NCI-H146 (cell line): ENCODE measurements at regions not wholly inside any gene's neighbourhood (a gene's known extent, or its start where the extent isn't known, plus 50 kb on each side); places are given as distances from the start of the nearest gene placed in this dataset.

Experiments
- DNase-seq: peaks from one replicate; lab custom pipeline; 2025; lab: John Stamatoyannopoulos, UW

DNA sequence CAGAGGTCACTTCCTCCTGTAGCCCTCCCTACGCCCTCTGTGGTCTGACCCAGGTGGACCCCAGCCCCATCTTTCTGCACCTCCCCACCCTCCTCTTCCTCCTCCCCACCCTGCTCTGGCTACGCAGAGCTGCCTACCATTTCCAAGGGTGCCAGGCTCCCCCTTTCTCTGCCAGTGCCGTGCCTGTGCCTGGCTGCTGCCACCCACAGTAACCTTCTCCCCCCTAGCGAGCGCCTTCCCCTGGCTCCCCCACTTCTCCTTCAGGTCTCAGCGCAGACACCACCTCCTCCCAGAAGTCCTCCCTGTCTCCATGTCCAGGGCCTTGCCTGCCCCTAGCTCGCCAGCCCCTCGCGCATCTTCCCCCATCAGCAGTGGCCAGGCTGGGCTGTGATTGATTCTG lies 471.5 kb downstream of the PTPRU start:
- no peak for DNase-seq

DNA sequence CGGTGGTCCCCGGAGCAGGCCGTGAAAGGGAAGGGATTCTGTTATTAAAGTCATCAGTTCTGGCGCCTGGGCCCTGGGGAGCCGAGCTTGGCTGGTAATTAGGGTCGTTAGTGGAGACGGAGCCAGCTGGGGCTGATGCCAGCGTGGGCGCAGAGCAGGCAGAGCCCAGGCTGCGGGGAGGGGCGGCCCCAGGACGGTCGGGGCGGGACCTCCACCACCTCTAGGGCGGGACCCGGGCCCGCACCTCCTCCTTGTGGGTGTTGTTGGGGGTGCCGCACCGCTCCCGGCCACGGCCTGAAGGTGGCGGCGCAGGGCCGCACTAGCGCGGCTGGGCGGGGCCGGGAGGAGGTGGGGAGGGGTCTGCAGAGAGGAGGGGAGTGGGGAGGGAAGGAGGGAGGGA lies 470.6 kb downstream of the PTPRU start:
- DNase-seq, result peak; percentile 33

DNA sequence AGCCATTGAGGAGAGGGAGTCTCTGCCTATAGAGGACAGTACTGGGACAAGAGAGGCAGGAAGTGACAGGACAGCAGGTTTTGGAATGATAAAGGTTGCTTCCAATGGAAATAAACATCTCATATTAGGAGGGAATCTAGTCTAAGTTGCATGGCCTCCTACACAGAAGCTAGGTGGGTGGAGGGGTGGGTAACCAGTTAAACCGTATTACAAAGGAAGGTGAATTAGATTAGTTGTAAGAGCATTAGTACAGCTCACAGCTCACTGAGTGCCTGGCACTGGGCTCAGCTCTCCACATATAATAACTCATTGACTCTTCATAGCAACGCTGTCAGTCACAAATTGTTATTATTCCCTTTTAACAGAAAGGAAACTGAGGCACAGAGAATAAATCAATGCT lies 468.1 kb downstream of the PTPRU start:
- no peak for DNase-seq

DNA sequence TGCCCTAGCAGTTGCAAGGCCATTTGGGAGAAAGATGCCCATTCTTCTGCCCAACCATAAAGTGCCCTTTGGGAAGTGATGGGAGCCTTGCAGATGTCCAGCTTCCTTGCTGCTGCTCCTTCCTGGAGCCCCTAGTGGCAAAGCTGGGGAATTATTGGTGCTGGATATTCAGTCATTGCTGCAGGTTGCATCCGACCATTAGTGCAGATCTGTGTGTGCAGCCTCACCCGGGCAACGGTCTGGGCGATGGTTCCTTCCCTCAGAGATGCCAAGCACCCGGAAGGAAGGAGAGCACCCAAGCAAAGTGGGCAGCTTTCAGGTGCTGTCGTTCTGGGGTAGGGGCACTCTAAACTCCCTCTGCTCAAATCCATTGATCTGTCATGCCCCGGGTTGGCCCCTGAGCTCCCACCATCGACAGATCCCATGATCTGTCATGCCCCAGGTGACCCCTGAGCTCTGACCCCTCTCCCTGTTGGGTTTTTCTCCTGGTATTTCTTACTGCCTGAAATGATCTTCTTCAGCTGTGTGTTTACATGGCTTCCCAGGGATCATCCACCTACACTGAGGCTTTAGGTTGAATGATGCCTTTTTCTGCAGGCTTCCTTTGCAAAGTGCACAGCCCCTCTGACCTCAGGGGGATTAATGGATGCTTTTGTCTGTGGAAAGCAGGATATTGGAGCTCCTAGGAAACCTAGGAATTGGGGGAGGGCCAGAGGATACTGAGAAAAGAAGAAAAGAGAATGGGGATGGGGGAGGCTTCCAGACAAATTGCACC lies 467.5 kb downstream of the PTPRU start:
- peak; percentile 1 for DNase-seq

DNA sequence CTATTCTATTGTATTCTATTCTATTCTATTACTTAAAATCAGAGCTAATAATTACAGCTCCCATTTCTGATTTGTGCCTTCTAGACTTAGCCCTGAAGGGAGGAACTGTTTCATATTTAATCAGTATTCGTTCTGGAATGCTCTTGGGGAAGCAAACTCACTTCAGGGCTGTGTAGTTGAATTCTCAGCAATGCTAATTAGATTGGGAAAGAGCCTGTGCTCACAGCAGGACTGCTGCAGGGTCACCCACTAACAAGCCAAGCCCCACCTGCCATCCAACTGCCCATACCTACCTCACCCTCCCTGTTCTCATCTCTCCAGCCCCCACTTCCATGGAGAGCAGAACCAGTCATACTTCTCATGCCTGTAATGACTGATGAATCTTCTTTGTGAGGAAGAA lies 464.2 kb downstream of the PTPRU start:
- DNase-seq, result no peak

DNA sequence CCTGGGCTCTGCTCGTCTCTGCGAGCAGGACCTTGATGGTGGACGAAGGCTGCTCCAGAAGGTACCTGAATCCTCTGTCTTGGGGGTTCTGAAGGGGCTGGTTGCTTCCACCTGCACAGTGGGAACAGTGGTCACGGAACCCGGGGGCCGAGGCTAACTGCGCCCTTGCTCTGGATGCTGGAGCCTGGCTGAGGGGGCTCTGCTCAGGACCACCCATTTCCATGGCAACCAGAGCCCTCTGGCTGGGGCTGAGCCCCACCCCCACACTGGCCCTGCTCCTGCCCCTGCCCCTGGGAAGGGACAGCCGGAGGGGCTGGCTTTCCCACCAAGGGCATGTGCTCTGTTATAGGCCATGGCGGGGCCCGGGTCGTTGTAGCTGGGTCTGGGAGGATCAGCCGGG lies 462.3 kb downstream of the PTPRU start:
- DNase-seq, result no peak

DNA sequence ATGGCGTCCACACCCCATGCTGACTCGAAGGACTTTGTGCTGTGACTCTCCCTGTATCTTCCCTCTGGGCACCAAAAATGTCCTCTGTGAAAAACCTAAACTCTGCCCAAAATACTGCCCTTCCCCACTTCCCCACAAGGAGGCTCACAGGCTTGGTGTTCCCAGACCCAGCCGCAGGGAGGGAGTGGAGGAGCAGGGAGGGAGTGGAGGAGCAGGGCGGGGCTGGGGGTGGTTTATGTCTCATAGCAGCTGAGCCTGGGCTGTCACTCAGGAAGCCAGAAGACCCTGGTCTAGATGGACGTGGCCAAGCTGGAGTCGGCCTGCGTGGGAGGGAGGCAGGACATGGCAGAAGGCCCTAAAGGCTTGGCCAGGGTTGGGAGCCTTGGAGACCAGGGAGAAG lies 461.7 kb downstream of the PTPRU start:
- DNase-seq, result no peak

DNA sequence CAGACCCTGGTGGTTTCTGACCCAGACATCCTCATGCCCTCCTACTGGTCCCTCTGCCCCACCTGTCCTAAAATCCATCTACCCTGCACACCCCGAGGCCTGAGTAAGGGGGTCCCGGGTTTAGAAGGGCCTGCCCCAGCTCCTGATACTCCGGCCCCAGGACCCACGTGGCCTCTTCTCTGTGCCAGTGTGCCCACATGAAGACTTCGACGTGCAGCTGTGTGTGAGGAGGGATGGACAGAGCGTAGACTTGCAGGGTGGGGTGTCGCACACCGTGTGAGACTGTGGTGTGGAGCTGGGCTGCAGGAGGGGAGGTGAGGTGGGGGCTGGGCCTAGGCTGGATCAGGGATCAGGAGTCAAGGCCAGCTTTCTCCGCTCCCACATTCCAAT lies 461.1 kb downstream of the PTPRU start:
- DNase-seq, result no peak

DNA sequence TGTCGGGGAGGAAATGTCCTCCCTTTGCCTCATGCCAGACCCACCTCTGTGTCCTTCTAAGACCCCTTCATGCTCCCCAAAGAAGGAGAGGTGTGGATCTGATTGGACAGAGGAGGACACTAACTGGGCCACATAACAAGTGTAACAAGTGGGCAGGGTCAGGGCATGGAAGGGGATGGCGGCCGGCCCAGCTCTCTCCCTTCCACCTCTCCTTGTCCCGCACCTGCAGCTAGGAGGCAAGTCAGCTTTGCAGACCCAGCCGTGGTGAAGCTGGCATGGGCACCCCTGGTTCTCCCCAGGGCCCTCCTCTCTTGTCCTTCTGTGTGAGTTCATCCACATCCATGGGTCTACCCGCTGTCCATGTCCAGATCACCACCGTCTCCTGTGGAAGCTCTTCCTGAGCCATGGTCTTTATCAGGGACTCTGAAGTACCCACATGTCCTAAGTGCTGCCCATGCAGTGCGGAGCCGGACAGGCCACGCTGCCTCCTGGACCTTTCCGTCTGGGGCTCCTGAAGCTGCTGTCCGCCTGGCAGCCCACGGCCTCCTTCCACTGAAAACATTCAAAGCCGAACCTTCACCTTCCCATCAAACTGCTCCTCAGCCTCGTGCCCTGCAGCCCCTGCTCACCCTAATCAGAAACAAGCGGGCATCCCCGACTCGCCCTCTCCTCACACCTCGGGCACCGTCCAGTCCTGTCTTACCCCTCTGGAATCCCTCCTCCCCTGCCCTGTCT lies 460.5 kb downstream of the PTPRU start:
- DNase-seq, result no peak

DNA sequence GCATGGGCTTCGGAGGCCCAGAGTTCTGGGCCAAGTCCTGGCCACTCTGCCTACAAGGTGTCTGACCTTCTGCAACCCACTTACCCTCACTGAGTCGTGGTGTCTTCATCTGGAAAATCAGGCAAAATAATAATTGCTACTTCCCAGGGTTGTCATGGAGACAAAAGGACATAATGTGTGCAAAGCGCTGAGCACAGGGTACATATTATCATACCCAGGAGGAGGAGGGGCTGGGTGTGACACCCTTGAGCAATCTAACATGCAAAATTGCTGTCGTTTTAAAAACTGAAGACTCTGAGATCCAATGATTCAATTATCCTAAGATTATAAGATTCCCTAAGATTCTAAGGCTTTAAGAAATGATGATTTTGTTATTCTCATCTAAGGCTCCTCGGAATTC lies 459.5 kb downstream of the PTPRU start:
- no peak for DNase-seq

DNA sequence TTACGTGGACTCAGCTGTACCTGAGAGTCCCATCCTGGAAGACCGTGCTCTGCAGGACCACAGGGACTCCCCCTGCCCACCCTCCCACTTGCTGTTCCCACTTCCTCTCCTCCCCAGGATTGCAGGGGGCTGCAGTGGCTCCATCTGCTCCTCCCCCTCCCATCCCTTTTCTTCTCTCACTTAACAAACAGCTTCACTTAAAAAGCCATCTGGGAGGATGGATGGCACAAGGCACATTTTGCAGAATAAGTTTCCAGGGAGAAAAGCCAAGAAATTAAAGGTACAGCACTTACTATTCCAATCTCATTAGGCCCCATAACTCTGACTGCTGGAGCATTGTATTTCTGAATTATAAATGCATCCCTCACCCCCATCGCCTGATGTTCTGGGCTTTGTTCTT lies 458.7 kb downstream of the PTPRU start:
- no peak for DNase-seq

DNA sequence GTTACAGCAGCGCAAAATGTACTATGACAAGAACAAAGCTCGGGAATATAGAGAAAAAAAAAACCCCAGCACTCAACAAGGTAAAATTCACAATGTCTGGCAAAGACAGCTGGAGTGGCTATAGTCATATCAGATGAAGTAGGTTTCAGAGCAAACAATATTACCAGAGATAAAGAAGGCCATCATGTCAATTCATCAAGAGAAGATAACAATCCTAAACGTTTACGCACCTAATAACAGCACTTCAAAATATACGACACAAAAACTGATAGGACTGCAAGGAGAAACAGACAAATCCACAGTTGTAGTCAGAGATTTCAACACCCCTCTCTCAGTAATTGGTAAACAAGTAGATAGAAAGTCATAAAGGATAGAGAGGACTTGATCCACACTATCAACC lies 455.2 kb downstream of the PTPRU start:
- DNase-seq, result no peak

DNA sequence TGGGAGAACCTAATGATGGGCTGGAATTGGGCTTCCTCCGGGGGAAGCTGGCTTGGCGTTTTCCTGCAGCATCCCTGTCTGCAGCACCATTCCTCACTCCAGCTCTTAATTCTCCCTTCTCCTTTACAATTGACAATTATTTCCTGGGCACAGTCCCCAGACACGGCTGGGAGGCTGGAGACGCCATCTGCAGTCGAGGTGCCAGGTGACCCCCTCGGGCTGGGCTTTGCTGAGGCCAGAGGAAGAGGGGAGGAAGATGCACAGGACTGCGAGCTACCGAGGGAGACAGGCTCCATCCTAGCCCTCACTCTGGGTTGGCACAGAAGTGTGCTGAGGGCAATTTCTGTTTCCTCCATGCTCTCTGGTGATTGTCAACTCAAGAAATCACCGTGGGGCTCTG lies 453.8 kb downstream of the PTPRU start:
- no peak for DNase-seq

DNA sequence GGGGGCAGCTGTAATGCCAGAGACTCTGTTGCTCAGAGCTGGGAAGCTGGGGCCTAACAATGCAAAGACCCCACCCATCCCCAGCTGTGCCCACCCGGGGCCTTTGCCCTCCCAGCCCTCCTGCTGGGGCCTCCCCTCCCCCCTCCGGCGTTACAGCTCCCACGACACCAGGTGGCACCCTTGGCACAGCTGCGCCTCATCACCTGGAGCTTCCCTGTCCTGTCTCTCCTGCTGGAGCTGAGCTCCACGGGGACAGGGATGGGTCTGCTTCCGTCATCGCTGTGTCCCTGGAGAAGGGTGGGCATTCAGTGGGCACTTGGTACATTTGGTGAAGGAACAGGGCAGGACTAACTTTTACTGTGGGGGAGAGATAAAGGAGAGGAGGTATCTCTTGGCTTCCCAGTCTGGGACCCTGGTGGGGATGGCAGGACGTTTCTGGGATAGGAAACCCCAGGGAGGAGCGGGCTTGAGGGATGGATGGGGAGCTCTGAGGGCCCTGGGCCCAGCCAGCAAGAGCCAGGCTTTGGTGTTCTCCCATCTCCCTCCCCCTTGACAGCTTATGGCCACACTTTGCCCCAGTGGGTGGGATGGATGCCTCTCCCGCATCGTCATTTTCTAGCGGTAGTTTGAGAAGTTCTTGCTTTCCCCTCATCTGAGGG lies 453.2 kb downstream of the PTPRU start:
- no peak for DNase-seq

DNA sequence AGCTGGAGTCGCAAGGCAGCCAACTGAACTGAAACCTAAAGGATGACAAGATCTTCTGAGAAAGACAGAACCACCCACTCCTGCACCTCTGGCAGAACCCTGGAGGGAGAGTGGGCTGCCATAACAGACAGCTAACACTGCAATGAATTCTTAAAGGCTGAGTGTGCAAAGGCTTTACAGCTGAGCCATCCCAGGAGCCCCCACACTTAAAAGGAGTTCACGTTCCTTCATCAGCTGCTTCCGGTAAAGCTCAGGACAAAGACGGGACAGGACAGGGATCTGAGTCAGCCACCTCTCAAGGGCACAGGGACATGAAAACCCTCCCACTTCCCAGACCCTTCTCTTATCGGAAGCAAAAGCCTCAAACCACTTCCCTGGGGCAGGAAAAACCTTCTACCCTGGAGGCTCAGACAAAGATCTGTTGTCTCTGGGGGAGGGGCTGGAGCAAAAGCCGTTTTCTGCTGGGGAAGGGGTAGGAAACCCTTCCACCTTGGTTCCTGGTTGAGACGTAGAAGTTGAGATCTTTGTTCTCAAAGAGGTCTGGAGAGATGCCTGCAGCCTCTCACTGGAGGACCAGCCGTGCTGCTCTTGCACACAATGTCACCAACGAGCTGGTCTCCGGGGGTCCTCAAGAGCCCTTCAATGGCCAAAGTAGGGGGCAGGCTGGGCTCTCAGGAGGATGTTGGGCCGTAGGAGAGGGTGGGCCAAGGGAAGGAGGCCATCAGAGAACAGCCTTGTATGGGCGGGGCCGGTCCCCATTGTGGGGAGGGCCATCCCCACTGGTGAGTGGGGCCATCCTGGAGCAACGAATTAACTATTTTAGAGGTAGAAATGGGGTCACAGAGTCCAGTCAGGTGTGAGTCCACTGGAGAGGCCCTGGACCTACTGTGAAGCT lies 452.4 kb downstream of the PTPRU start:
- DNase-seq, result no peak

DNA sequence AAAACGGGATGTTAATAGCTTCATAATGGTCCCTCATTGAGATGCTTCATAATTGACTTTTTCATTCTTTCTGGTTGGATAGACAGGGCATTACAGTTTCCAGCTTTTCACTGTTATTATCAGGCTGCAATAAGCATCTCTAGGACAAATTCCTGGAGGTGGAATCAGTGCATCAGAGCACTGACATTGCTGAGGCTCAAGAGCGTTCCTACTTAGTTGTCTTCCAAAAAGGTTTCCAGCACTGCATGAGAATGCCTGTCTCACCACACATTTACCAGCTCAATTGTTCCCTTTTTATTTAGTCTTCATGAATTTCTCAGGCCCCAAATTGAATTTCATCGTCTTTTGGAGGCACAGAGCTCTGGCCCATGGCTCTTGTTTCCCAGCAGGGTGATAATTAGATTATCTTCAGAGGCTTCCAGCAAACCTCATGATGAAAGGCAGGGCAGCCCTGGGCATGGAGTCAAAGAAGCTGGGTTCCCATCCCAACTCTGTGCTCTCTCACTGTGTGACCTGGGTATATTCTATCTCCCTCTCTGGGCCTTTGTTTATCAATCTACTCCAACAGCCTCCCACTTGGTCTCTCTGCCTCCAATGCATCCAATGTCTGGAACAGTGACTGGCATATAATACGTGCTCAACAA lies 451.4 kb downstream of the PTPRU start:
- DNase-seq, result no peak

DNA sequence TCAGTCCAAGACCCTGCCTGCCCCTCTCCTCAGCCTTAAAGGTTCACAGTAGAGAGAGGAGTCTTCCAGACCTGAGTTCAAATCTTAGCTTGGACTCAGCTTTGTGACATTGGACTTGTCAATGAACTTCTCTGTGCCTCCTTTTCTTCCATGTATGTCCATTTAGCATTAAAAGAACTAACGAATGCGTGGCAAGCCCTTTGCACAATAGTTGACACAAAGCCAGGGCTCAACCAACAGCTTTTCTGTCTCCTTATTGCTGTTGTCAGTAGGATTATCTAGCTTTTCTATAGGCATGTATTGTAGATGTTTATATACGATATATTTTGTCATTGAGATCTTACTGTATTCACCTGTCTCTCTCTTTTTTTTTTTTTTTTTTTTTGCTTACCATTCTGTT lies 450.8 kb downstream of the PTPRU start:
- DNase-seq, result no peak

DNA sequence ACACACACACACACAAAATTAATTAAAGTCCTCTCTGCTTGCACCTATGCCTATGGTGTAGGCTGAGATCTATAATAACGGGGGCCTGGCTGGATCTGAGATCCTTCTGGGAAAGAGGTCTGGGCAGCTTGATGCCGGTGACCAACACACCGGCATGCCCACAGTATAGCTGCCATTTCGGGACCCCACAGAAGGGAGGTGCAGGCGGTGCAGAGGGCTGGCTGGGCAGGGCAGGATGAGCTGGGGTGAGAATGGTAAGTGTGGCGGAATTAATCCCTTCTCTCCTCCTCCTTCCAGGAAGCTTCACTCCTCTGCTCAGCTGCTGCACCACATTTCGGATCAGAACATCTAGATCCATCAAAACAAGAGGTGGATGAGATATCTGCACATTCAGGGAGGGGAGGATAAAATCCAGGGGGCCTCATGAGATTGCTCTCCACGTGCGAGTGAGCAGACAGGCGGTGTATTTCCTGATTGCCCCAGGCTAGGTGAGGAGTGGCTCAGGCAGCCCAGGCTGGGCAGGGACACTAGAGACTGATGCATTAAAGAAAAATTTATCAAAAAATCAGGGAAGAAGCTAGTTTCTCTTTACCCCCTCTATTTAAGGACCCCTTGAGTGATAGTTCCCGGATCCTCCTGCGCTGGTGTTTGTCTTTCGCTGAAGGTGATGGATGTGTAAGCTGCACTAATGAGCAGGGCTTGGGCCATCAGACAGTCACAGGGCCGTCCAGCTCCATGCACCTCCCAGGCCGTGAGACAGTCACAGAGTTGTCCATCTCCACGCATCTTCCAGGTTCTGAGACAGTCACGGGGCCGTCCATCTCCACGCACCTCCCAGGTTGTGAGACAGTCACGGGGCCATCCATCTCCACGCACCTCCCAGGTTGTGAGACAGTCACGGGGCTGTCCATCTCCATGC lies 449.9 kb downstream of the PTPRU start:
- DNase-seq, result no peak

DNA sequence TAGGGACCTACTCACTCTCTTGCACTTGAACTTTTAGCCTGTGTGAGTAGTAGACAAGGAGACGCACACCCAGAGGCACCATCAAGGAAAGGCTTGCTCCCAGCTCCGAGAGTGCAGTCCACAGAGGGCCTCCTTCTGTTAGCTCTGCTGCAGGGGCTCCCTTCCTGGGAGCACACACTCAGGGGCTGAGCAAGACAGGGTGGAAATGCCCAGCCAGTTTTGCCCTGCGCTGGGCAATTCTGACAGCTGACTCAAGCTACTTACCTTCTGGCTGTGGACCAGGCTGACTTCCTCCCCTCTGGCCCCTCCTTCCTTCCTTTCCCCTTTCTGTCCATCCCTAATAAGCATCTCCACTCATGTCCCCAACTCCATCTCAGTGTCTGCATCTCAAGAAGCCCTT lies 449.1 kb downstream of the PTPRU start:
- no peak for DNase-seq

DNA sequence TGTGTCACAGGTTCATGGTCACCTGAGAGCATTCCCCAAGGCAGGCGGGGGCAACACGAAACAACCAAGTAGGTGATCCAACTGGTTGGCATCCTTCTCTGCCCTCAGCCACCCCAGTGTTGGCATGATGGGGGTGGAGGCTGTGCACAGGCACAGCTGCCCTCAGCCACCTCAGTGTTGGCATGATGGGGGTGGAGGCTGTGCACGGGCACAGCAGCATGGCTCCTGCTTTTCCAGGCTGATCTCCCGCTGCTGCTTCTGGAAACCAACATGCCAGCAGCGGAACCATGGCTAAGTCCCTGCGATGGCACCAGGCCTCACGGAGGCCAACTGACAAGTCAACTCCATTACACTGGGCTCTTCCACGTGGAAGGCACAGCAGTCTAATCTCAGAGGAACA lies 447.8 kb downstream of the PTPRU start:
- DNase-seq, result no peak

DNA sequence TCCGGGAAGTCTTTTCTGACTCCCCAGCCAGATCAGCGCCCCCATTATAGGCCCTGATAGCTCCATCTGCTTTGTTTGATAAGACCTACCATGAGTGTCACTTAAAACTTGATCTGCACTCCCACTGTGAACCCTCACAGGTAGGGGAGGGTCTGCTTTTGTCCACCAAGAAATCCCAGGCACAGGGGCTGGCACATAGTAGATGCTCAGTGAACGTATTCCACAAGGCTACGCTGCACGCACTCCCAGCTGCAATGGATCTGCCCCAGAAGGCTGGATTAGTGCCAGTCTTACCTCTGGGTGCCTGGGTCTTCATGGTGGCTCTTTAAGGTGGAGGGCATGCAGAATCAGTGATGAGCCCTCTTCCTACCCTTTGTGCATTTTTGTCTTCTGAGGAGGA lies 447.1 kb downstream of the PTPRU start:
- no peak for DNase-seq
